PFSK-1 (cell line): ENCODE measurements at regions not wholly inside any gene's neighbourhood (a gene's known extent, or its start where the extent isn't known, plus 50 kb on each side); places are given as distances from the start of the nearest gene placed in this dataset.

Experiments
- POLR2AphosphoS5 ChIP-seq: IDR thresholded peaks from 2 replicates; pipeline ENCODE4 v1.6.1; 2012; ENCODE audit warnings: low read depth, mild to moderate bottlenecking, control low read depth, low read length, moderate library complexity
- REST ChIP-seq, 2 experiments: IDR thresholded peaks; 2 replicates each; pipeline versions ENCODE4 v1.6.1 to v1.8.0; 2011 to 2012; ENCODE audit warnings: low read depth in 2 of 2, low read length in 2 of 2, control low read depth in 1 of 2, inconsistent platforms in 1 of 2, mild to moderate bottlenecking in 1 of 2, moderate library complexity in 1 of 2; ENCODE audit not compliant: insufficient read depth in 1 of 2
- SIN3A ChIP-seq: IDR thresholded peaks from 2 replicates; pipeline ENCODE4 v1.6.1; 2012; ENCODE audit warnings: mild to moderate bottlenecking, low read length, moderate library complexity, borderline replicate concordance; ENCODE audit not compliant: insufficient read depth

- TF ChIP-seq SIN3A (no peak), POLR2AphosphoS5 (no peak), REST (IDR thresholded peaks at IDR 0.05; ENCODE audit: insufficient read depth in 1 of 2, low read depth in 2 of 2, low read length in 2 of 2) (no peak)
These were observed 151.5 kb downstream of the INO80D start for GRCh38 chr2:205934443-205934842.
